Brain microvascular endothelial cell (primary cell): ENCODE measurements at regions not wholly inside any gene's neighbourhood (a gene's known extent, or its start where the extent isn't known, plus 50 kb on each side); places are given as distances from the start of the nearest gene placed in this dataset.

Experiments used
- DNase-seq: peaks from one replicate; pipeline ENCODE4 v3.0.0-alpha.2; 2020
- H3K27ac ChIP-seq: fragments of 250-450 bp; sonication (Bioruptor Pico); 2 replicates; pipeline ENCODE4 v1.5.1; 2020; ENCODE audit warnings: mild to moderate bottlenecking, moderate library complexity
- H3K27me3 ChIP-seq: fragments of 250-450 bp; sonication (Bioruptor Pico); replicated peaks from 2 replicates; pipeline ENCODE4 v1.5.1; 2020; ENCODE audit warnings: mild to moderate bottlenecking
- H3K36me3 ChIP-seq: fragments of 250-450 bp; sonication (Bioruptor Pico); replicated peaks from 2 replicates; pipeline ENCODE4 v1.5.1; 2020; ENCODE audit warnings: mild to moderate bottlenecking
- H3K4me3 ChIP-seq: 2 replicates; pipeline ENCODE4 v1.5.1; 2011; ENCODE audit warnings: low read depth, mild to moderate bottlenecking, control low read depth, low read length, moderate library complexity
- CTCF ChIP-seq: IDR thresholded peaks from 2 replicates; pipeline ENCODE4 v1.5.1; 2011; ENCODE audit warnings: low read depth, mild to moderate bottlenecking, moderate library complexity, low read length, control low read depth, inconsistent platforms; ENCODE audit errors: missing control alignments
- in situ Hi-C: cut with HindIII; loops from 2 replicates; pipeline ENCODE4 v1.10.0; 2017; ENCODE audit warnings: low sequenced_read_pairs, low pct_ligation_motif_present

- H3K36me3 ChIP-seq: no peaks in the 10 kb centered on the region
- peaks cover 10% of the 10 kb centered on the region for H3K27me3 ChIP-seq
- TF ChIP-seq CTCF: no peak
- H3K4me3 ChIP-seq: no peak overlapping the region
- in situ Hi-C loops: no loop called here
- DNase-seq: no peak
- no peak overlapping the region for H3K27ac ChIP-seq
Measured at GRCh38 chr22:44405661-44406060, 92.4 kb downstream of the RTL6 start.

GRCh38 chr22:44404341-44405020 is 91.7 kb upstream of the SHISAL1 start:
- no peak overlapping the region for H3K4me3 ChIP-seq
- DNase-seq: no peak
- no peaks in the 10 kb centered on the region for H3K36me3 ChIP-seq
- peaks cover 1% of the 10 kb centered on the region for H3K27me3 ChIP-seq
- no peak for TF ChIP-seq CTCF
- no peak overlapping the region for H3K27ac ChIP-seq
- in situ Hi-C loops: no loop called here

GRCh38 chr22:44403602-44404329 is 91.0 kb upstream of the SHISAL1 start:
- in situ Hi-C loops: no loop called here
- TF ChIP-seq CTCF: no peak
- Histone ChIP-seq H3K27me3 (no peaks in the 10 kb centered on the region), H3K36me3 (no peaks in the 10 kb centered on the region), H3K27ac (no peak overlapping the region), H3K4me3 (no peak overlapping the region)
- DNase-seq: no peak

- Histone ChIP-seq H3K36me3 (no peaks in the 10 kb centered on the region), H3K27ac (no peak overlapping the region), H3K27me3 (no peaks in the 10 kb centered on the region), H3K4me3 (no peak overlapping the region)
- TF ChIP-seq CTCF: no peak
- in situ Hi-C loops: no loop called here
- DNase-seq: no peak
Measured at GRCh38 chr22:44403166-44403565, 90.4 kb upstream of the SHISAL1 start.

GRCh38 chr22:44402196-44403111 is 89.7 kb upstream of the SHISAL1 start:
- no peaks in the 10 kb centered on the region for H3K27me3 ChIP-seq
- in situ Hi-C loops: no loop called here
- DNase-seq: no peak
- TF ChIP-seq CTCF: no peak
- H3K27ac ChIP-seq: no peak overlapping the region
- no peak overlapping the region for H3K4me3 ChIP-seq
- no peaks in the 10 kb centered on the region for H3K36me3 ChIP-seq
